Astrocyte of the spinal cord (primary cell): ENCODE measurements at regions not wholly inside any gene's neighbourhood (a gene's known extent, or its start where the extent isn't known, plus 50 kb on each side); places are given as distances from the start of the nearest gene placed in this dataset.

Source experiments
- DNase-seq: peaks from one replicate; pipeline ENCODE4 v3.0.0; 2011; ENCODE audit warnings: low read depth, low spot score
- H3K4me3 ChIP-seq: 2 replicates; pipeline ENCODE4 v1.5.1; 2011; ENCODE audit warnings: low read depth, mild to moderate bottlenecking, low read length, moderate library complexity
- CTCF ChIP-seq: IDR thresholded peaks from 2 replicates; pipeline ENCODE4 v1.5.1; 2012; ENCODE audit warnings: low read depth, mild to moderate bottlenecking, low read length, inconsistent platforms
- in situ Hi-C: cut with HindIII; loops from 2 replicates; pipeline ENCODE4 v1.10.0; 2017; ENCODE audit warnings: low sequenced_read_pairs

- H3K4me3 ChIP-seq: no peak overlapping the region
- DNase-seq: no peak
- TF ChIP-seq CTCF: no peak
- in situ Hi-C loops: no loop called here
Observed at GRCh38 chr11:131204282-131204681, 166.1 kb upstream of the NTM start.

GRCh38 chr11:131204765-131205380 is 165.5 kb upstream of the NTM start:
- in situ Hi-C loops: no loop called here
- TF ChIP-seq CTCF: no peak
- H3K4me3 ChIP-seq: no peak overlapping the region
- no peak for DNase-seq

DNA sequence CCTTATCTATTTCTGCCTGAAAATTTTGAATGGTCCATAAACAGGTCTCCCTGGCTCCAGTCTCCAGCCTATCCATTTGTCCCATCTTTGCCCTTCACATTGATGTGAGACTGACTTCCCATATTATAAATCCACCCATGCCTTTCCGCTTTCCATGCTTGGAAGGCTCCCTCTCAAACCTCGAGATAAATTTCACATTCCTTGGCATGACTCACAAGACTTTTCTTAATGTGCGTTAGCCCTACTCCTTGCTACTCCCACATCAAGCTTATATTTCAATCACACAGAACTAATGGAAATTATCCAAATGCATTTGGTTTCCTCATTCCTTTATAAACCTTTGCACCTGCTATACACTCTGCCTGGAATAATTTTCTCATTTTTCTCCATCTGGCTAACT is 163.7 kb upstream of the NTM start:
- no peak for DNase-seq
- no peak for TF ChIP-seq CTCF
- in situ Hi-C loops: no loop called here
- no peak overlapping the region for H3K4me3 ChIP-seq

GRCh38 chr11:131207901-131208300 is 162.5 kb upstream of the NTM start:
- no peak for TF ChIP-seq CTCF

GRCh38 chr11:131217313-131218310 is 152.8 kb upstream of the NTM start:
- DNase-seq: no peak
- TF ChIP-seq CTCF: no peak
- in situ Hi-C loops: no loop called here
- no peak overlapping the region for H3K4me3 ChIP-seq

More at GRCh38 chr11:131207901-131208300, 162.5 kb upstream of the NTM start:
- H3K4me3 ChIP-seq: no peak overlapping the region
- DNase-seq: no peak
- in situ Hi-C loops: no loop called here

GRCh38 chr11:131218542-131218941 is 151.9 kb upstream of the NTM start:
- in situ Hi-C loops: no loop called here
- DNase-seq: no peak
- H3K4me3 ChIP-seq: no peak overlapping the region
- TF ChIP-seq CTCF: no peak
